GM21717 (cell line): ENCODE measurements at regions not wholly inside any gene's neighbourhood (a gene's known extent, or its start where the extent isn't known, plus 50 kb on each side); places are given as distances from the start of the nearest gene placed in this dataset.
"Not testable (repeated sequence)": the region's sequence is repeated elsewhere in the genome, so short reads cannot be mapped to it uniquely, and the experiment has no call there.

ENCODE experiments used
- ATAC-seq: cut with Tn5 transposase; IDR thresholded peaks from one replicate; pipeline ENCODE4 v1.9.1; 2021; ENCODE audit warnings: mild to moderate bottlenecking, moderate library complexity; ENCODE audit not compliant: unreplicated experiment

DNA sequence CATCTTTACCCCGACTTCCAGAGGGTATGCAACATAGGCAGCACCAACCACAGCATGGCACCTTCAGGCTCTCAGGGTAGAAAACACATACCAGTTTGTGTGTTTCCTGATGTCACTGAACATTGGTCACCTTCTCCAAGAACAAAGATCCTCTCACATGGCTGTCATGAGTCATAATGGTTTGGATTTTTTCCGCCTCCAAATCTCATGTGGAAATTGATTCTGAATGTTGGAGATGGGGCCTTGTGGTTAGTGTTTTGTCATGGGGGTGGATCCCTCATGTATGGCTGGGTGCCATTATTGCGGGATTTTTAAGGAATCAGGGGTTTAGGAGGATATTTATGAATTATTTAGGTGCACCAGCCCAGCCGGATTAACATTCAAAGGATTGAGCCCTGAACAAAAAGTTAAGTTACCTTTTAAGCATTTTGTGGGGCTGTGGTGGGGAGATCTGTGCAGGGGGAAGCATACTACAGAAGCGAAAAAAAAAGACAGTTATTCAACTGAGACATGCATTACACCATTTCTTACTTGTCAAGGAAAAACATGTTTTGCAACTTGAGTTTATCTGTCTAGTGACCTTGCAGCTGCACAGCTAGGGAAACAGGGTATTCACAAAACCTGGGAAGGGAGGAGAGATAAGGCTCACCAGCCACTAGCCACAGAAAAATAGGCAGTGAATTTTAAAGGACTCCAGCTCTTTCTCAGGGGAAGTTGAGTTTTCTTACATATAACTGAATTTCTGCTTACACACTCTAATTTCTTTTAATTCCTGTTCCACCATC is 774.1 kb upstream of the AUTS2 start:
- no peak for ATAC-seq

DNA sequence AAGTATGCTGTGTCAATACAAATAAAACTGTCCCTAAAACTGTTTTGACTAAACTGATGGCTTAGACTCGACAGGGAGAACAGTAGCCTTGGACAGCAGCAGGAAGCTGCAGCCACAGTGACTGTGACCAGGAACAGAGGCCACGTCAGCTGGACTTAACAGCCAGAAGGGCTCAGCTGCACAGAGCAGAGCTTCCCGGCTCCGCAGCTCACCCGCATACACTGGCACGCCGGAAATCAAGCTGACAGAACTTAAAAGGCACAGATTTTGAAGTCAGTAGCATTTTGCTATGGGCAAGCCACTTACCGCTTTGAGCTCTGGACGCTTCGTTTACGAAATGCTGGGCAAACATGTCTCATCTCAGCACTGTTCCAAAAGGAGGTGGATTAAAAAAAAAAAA is 769.7 kb upstream of the AUTS2 start:
- ATAC-seq = no peak

DNA sequence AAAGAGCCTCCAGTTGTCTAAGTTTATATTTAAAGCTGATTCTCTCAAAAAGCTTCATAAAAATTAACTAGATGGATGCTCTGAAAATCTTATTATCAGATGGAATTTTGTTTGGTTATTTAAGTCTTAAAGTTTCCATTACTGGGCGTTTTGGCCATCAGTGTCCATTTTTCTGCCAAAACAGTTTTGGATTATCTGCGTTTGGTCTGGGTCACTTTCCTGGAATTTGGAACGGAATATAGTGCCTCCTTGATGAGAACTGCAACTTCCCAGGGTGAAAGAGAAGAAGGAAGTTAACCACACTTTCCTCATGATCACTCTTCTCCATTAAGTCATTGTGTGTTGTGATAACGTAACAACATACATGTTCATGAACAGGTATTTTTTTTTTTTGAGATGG is 764.9 kb upstream of the AUTS2 start:
- ATAC-seq = no peak

DNA sequence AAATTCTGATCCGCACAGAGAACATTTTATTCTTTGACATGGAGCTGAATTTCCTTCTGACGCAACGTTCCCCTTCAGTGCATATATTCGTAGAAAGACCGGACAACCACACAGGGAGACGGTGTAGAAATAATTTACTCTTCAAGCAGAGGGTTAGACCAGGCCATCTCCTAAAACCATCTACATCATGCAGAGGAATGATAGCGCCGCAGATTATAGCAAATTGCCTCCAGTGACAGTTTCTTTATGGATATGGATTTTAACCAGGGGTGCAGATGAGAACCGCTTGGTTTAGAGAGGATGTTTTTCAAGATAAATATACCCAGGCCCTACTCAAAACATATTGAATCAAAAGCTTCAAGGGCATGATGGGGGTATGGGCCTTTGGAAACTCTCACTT is 759.3 kb upstream of the AUTS2 start:
- ATAC-seq = no peak

DNA sequence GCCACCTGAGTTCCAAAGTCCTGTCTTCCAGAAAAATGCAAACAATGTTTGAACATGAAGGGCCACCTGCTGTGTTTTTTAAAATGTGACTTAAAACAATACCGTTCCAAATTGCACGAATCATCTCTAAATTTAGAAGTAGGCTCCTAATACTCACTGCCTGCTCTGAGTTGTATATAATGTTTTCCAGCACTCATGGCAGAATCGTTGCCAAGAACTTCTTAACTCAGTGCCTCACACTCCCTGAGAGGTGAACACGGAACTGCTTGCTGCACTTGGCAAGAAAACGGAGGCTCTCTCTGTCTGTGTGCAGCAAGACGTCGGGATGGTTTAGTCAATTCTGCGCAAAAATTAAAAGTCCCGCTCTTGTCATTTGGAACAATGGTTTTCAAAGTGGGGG is 757.3 kb upstream of the AUTS2 start:
- no peak for ATAC-seq

DNA sequence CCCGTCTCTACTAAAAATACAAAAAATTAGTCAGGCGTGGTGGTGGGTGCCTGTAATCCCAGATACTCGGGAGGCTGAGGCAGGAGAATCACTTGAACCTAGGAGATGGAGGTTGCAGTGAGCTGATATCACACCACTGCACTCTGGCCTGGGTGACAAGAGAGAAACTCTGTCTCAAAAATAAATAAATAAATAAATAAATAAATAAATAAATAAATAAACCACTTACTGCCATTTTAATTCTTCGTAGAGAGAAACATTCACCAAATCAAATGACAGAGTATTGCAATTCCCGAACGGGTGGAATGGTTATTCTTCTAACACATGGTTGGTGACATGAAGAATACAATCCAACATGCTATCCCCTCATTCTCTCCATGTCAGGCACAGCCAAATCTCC is 754.3 kb upstream of the AUTS2 start:
- not testable (repeated sequence) for ATAC-seq

DNA sequence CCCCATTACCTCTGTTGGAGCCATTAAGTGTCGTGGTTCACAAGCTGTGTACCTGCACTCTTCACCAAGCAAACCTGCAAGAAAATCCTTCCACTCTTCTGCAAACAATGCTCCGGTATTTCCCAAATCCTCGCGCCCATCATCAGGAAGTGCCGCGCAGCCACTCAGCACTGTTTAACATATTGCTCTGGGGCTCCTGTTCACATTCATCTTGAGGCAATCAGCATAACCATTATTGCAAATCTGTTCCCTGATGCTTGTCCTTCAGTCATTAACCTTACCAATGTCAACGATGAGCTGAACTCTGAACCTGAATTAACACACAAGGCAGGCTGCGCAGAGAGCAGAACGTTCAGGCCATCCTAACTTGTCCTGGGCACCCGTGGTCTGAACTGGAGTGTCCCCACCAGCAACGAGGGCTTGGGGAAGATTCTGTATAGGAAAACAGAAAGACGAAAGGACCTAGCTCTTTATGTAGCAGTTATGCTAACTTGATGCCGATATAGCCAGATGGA is 751.4 kb upstream of the AUTS2 start:
- no peak for ATAC-seq

DNA sequence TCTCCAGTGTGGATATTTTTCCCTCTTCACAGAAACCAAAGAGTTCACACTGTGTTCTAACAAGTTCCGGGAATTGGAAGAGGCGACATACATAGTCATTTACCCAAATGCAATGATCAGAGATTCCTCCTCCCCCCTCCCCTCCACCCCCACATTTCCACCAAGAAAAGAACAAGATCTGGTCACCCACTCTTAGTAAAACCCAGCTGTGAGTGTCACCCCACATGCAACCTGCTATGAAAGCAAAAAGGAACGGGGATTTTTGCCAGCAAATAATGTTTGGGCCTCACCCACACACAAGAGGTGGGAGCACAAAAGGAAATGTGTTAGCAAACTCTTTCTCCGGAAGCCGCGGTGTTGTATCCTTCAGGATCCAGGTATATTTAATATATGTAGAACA is 745.0 kb upstream of the AUTS2 start:
- no peak for ATAC-seq

DNA sequence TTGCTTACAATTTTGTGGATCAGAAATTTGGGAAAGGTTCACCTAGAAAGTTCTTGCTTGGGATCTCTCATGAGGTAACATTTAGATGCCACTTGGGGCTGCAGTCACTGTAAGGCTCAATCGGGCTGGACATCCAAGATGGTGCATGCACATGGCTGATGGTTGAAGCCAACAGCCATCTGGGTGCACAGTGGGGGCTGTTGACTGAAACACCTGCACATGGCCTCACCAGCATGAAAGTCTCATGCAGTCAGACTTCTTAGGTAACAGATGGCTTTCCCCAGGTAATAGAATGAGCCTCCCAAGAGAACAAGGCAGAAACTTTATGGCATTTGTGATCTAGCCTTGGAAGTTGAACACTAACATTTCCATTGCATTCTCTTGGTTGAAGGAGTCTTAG is 740.7 kb upstream of the AUTS2 start:
- ATAC-seq = no peak

DNA sequence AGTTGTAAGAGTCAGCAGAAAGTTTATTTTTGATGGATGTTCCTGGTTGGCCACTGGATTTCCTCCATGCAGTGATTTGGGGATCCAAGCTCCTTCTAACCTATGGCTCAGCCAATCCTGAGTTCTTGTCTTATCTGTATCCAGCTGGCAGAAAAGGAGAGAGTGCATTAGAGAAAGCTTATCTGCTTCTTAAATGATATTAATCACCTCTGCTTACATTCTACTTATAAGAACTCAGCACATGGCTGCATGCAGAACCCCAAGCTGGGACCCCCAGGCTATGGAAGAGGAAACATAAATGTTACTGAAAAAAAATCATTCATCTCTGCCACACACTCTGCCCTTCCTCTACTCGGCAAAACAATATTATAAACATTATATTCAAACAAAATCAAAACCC is 739.8 kb upstream of the AUTS2 start:
- no peak for ATAC-seq

DNA sequence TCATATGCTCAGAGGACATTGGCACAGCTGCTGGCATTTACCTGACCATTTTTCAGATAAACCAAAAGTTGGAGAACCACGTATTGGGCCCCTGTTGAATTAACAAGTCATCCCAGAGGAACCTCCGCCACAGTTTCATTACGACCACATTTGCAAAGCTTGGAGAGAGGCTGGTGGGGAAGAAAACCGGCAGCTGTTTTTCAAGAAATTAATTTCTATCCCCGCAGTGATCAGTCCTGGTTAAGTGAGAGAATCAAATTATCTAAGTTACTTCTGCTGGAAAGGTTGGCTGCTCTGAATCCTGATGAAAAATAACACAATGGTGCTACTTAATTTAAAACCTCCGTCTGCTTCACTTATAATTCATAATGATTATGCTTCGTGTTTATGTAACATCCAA is 737.1 kb upstream of the AUTS2 start:
- ATAC-seq = no peak

DNA sequence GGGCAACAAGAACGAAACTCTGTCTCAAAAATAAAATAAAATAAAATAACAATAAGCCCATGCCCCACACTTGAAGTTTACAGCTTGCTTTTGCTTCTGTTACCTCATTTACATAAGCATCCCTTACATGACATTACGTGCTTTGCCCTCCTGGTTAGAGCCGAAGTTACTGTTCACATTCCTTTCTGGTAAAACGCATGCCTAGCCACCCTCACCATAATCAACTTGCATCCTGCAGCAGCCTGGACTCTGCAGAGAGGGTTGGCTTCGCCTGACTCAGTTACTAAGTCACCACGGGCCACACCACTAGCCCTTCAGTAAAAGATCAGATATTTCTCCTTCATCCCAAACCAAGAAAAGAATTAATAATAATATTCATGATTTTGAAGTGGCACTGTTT is 736.0 kb upstream of the AUTS2 start:
- no peak for ATAC-seq

DNA sequence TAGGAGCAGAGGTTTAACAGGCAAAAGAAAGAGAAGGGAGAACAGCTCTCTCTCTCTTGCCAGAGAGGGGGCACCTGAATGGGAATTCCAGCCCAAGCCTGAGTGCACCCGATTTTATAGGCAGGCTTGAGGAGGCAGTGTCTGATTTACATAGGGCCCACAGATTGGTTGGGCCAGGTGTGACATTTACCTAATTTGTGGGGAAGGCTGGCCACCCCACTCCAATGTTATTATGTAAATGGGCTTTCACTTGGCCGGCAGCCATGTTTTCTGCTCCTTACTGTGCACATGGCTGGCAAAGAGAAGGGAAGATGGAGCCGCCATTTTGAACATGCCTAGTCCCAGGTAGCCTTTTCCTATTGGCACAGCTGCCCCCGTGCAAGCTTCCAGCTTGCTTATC is 735.5 kb upstream of the AUTS2 start:
- ATAC-seq = no peak

DNA sequence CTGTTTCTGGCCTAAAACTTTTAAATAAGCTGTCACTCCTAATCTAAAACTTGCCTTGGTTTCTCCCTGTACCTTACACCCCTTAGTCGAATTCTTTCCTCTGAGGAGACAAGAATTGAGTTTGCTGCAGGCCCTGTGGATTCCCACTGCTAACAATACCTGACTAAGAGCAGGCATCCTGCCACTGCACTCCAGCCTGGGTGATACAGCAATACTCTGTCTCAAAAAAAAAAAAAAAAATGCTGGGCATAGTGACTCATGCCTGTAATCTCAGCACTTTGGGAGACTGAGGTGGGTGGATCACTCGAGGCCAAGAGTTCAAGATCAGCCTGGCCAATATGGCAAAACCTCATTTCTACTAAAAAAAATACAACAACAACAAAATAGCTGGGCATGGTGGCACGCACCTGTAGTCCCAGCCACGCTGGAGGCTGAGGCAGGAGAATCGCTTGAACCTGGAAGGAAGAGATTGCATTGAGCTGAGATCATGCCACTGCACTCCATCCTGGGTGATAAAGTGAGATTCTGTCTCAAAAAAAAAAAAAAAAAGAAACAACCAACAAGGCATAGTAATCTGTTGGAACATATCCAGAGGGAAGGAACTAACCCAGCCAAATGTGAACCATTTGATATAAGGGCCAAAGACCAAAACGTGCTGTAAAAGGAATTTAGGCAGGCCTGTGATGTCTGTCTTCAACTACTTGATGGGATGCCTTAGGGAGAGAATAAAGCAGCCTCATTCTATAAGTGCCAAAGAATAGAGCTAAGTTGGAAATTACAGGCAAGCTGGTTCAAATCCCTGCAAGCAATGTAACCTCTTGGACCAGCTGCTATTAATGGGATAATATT is 732.7 kb upstream of the AUTS2 start:
- no peak for ATAC-seq

DNA sequence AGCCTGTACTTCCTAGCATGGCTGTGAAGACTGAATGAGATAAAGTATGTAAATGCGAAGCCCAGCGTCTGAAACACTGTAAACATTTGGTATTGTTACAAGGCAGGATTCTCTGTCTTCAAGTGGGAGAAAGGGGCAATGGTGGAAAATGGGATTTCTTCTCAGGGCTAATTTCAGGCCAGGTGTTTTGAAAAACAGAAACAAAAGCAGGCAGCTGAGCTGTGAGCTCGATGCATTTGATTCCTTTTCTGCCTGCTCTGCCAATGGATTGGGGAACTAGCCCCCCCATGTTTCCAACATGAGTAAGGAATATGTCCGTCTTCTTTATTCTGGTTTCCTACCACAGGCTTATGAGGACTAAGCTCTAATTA is 732.1 kb upstream of the AUTS2 start:
- no peak for ATAC-seq

DNA sequence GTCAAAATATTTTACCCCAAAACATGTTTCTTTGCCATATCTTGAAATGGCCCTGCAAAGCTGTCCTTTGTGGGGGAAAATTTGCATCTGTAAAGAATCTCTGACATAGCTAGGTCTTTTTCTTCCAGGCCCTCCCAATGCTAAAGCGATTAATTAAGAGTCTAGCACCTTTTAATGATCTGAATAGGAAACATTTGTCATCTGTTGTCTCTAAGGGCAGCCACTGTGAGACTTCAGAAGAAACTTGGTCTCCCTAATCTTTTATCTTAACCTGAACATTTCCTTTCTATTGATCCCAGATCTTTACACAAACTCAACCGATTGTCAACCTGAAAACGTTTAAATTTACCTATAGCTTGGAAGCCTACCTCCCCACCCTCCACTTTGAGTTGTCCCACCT is 731.6 kb upstream of the AUTS2 start:
- ATAC-seq = not testable (repeated sequence)

DNA sequence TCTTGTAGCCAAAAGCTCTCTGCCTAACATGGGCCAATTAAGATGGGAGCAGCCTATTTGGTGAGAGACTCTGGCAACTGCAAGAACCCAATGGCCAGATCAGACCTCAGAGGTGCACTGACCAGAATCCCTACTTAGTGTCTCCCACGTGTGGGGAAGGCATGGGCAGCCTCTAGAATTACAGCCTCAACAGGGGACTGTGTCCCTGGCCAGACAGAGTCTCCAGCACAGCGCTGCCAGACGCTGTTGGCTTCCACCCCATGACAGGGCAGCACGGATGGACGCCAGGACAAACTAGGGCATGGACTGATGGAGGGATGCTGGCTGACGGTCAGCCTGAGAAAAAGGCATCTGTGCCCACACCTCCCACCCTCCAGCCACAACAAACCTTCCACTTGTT is 729.3 kb upstream of the AUTS2 start:
- no peak for ATAC-seq

DNA sequence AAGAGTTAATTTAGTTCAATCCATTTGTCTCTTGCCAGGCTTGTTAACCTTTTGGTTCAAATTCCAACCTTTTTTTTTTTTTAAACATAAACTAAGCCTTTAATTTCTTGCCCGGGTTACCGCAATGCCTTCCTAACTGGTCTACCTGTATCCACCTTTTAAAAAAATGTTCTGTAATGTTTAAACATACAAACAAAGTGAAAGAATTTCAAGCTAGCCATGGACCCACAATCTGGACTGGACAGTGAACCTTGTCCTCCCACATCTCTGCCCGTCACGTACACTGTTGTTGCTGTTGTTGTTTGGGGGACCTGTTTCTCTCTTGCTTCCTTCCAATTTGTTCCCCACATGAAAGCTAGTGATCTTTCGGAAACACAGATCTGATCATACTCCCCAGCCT is 724.7 kb upstream of the AUTS2 start:
- no peak for ATAC-seq

DNA sequence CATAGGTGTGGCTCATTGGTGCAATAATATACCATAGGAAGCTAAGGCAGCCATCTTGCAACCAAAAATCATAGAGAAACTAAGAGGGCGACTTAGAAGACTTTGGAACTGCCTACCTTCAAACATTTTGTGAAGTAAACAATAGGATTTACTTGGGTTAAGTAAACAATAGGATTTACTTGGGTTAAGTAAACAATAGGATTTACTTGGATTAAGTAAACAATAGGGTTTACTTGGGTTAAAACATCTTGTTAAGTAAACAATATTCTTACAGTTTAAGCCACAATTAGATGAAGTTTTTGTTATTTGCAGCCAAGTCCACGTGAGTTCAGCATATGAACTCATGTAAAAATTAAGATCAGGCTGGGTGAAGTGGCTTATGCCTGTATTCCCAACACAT is 722.4 kb upstream of the AUTS2 start:
- ATAC-seq = no peak

DNA sequence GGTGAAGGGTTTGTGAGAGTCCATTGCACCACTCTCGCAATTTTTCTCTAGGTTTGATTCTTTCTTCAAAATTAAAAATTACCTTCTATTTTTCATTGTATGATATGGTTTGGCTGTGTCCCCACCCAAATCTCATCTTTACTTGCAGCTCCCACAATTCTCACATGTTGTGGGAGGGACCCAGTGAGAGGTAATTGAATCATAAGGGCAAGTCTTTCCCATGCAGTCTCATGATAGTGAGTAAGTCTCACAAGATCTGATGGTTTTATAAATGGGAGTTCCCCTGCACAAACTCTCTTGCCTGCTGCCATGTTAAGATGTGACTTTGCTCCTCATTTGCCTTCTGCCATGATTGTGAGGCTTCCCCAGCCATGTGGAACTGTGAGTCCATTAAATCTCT is 711.2 kb upstream of the AUTS2 start:
- not testable (repeated sequence) for ATAC-seq

DNA sequence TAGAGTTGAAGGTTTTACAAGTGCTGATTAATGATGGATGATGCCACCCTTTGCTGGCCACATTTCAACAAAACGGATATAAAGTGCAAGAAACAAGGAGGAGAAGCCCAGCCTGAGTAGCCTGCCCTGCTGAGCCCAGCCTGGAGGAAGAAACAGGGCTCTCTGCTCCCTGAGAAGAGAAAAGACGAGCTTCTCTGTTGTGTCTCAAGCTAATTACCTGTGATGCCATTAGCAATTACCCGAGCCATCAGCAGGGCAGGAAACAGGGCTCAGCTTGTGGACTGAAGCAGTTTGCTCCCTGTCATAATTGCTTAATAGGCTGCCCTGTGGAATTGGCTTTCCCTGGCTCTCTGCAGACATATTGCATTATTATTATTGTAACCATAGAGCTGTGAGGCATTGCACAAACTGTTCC is 709.3 kb upstream of the AUTS2 start:
- no peak for ATAC-seq

DNA sequence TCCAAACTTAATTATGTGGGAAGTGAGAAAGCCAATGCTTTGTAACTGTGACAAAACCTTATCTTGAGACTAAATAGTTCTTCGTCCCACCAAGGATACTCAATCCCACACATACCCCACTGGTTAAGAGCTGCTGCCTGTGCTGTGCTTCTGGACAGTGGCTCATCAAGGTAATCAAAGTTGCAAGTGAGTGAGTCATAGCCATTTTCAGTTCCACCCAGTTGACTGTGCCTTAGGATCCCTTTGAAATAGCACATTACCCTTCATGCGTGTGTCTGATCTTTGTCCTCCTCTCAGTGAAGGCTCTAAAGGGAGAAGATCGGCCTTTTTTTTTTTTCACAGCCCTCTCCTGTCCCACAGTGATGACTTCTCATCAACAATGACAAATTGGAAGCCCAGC is 706.0 kb upstream of the AUTS2 start:
- ATAC-seq = no peak
